COLO829 (cell line): ENCODE measurements at regions not wholly inside any gene's neighbourhood (a gene's known extent, or its start where the extent isn't known, plus 50 kb on each side); places are given as distances from the start of the nearest gene placed in this dataset.

Source experiments
- DNase-seq: peaks from one replicate; pipeline ENCODE4 v3.0.0; 2012; ENCODE audit warnings: low spot score

DNA sequence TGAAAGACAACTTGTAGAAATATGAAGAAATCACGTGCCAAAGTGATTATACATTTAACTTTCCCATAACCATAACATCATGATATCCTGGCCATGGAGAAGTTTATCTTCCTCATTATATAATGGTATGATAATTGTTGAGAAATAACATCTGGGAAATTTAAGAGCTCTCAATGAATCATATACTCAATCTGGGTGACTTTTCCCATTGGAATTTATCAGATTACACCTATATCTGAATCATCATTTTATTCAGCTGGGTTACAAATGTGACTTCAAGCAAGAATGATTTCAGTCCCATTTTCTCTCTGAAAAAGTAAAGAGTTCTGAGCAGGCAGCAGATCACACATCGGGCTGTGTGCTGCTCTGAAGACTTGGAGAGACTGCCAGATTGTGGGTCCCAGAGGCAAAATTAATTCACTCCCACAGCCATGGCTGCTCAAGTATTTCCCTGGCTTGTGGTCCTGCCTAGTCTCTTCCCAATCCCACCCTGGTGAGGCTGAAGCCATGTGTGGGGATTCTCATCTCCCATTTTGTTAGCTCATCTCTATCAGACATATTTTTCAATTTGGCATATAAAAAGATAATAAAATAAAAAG, 278.0 kb downstream of the MRPL39 start:
- no peak for DNase-seq

DNA sequence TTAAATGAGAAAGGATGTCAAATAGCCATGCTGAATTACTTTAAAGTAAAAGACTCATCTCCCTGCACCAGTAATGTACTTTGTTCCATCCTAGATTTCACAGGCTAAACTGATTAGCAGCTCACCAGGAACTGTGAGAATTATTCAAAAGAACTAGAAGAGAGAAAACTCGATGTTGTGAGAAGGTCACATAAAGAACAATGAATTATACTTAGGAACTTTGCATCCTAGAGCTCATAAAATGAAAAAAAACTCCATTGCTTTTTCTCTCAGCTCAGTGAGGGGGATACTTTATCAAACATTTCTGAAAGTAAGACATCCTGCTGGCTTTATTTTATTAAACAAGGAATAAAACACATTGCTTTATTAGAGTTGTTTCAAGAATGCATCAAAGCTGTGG, 278.5 kb downstream of the MRPL39 start:
- no peak for DNase-seq

DNA sequence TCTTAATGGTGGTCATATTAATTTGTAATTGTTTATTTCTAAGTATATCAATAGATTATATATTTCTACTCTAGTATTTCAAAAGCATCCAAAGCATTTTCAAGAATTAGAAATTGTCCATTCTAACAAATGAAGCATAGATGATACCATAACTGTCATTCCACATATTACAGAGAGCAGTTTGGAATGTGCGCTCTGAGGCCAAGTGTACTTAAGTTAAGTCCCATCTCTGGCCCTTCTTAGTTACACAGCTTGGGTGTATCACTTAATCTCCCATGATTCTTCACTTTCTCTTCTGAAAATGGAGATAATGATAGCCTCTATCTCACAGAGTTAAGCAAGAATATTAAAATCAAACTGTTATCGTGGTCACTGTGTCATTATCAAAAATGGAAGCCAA, 281.1 kb downstream of the MRPL39 start:
- no peak for DNase-seq

DNA sequence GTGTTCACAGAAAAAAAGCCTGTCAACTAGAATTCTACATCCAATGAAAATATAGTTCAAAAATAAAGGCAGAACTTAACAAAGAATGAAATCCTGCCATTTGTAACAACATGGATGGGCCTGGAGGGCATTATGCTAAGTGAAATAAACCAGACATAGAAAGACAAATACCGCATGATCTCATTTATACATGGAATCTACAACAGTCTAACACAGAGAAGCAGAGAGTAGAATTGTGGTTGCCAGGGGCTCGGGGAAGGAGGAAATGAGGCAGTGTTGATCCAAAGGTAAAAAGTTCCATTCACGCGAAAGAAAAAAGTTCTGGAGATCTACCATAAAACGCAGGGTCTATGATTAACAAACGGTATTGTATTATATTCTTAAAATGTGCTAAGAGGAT, 282.6 kb downstream of the MRPL39 start:
- no peak for DNase-seq

DNA sequence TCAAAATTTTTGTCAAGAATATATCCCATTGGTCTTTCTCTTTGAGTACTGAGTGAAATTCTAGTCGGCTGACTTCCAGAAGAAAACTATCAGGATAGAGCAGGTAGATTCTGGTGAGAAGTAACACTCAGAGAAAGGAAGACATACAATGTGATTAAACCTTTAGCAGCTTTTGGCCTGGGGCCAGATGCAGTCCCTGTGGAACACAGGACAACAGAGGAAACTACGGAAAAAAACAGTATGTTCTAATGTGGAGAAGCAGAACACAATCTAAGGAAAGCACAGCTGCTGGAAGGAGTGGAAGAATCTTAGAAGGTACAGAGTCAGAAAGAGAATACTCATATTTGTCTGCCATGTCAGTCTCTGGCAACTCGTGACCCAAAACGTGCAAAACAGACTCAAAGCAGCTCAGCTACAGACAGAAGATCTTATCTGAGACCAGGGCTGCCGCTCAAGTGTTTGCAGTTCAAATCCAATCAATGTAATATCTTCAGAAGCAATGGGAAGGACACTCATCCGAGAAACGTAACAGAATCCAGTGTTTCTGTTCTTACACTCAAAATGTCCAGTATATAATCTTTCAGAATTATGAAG, 283.8 kb downstream of the MRPL39 start:
- no peak for DNase-seq

DNA sequence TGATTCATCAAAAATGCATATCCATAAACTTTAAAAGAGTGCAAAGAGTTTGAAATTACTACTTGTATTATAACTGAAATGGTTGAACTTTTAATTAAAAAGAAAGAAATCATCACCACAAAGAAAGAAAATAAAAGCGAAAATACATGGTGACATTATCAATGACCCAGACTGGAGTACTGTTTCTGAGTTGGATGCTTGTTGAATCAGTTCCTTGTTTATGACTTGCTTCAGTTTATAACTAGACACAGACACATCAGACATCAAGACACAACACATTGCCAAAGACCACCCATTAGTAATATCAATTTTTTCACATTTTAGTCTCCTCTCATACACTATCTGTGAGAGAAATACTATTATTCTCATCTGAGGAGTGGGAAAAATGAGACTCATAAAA, 293.0 kb downstream of the MRPL39 start:
- DNase-seq: no peak

DNA sequence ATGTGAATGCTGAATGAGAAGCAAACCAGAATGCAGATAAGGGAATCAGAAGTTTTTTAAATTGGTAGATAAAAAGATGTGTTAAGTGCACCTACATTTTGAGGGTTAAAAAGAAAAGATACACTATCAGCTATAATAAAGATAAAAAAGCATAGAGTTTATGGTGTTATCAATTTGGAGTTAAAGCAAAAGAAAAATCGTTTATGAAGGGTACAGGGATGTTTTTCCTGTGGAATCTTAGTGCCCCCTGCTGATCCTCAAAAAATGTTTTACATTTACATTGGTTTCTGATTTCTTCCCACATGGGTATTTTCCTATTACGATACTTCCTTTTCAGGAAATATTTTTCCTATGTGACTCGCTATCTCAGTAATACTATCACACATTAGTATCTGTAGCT, 293.5 kb downstream of the MRPL39 start:
- DNase-seq: peak; percentile 15

DNA sequence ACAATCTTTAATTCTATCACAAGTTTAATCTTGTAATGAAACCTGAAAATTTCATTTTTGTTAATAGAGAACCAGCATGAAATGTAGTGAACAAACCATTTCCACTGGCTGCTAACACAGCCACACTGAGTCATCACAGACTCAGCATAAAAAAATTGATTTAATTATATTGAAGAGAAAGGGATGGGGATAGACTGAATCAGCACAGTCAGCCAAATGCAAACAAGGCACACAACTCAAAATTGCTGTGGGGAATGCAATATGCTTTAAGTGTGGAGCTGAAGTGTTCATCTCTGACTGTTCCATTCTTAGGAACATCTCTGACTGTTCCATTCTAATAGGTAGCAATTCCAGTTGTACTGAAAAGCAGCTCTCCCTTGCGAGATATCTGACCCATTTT, 299.8 kb downstream of the MRPL39 start:
- DNase-seq: no peak

DNA sequence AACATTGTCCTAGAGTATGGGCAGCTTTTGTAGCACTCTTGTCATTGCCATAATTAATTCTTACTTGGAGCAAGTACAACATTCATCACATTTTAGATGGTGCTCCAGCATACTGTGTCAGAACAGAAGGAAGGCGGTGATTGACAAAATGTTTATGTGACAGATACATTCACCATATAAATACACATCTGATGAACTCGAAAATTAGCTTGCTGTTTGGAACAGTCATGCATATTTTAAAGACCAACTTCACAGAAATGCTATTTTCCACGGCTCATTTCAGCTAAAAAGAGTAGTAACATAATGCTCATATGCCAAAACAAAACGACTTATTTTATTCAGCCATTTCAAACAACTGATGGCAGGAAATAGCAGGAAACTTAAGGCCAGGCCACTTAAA, 302.7 kb downstream of the MRPL39 start:
- no peak for DNase-seq

DNA sequence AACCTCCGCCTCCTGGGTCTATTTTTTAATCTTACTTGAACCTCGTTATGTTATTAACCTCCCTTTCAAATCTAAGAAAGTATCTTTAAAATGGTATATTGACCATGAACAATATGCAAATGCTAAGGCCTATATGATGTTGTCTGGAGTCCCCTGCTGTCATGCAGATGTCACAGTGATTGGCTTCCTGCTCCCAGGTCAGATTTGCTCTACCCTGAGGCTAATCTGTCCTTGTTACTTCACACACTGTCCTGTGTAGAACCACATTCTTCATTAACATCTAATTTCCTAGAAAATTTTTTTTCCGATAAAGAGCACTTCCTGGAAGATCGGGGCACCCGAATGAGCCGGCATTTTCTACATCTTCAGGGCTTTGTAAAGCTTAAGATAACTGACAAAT, 306.6 kb downstream of the MRPL39 start:
- no peak for DNase-seq

DNA sequence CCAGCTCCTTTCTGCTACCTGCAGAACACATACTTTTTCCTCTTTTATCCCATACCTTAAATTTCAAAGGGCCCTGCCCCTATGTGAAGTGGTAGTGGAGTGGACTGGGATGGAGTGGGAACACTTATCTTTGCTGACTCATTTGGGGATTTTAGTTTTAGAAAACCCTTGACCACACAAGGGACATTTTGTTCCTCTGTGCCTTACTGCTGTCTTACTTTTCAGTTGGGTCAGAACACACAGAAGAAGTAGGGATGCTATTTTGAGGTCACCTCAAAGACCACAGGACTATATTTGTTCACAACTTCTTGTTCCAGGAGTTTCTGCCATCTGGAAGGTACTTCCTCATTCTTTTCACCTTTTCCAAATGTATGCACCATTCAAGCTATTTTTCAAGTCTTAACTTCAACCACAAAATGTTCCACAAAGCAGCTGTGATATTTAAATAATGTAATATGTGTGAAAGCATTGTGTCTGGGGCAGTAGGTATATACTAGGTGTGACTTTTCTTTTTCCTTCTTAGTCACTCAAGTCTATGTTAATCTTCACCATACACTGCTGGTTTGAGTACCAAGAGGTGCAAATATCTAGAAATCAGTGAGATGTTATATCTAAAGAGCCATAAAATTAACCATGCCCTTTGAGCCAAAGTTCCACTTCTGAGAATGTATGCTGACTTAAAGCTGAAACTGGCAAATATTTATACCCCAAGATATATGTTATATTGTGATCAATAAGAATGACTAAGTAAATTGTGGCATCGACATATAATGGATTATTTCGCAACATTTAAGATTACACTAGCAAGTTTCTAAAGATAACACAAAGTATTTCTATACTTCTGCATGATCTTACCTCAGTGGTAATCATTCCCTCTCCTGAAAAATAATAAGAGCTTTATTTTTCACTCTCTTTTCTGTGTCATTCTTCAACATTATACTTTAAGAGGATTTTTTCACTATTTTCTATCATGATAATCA, 308.5 kb downstream of the MRPL39 start:
- no peak for DNase-seq

DNA sequence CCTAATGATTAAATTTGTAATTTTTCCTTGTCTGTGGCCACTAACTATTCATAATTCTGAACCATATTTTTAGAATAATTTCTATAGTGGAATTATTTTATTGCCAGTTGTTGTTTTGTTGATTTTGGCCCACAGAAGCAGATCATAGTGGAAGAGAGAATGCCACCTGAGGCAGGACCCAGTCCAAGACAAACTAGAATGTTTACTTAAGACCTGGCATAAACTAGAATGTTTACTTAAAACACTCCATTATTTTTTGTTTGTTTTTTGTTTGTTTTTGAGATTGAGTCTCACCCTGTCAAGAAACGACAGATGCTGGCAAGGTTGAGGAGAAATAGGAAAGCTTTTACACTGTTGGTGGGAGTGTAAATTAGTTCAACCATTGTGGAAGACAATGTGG, 310.2 kb downstream of the MRPL39 start:
- no peak for DNase-seq

DNA sequence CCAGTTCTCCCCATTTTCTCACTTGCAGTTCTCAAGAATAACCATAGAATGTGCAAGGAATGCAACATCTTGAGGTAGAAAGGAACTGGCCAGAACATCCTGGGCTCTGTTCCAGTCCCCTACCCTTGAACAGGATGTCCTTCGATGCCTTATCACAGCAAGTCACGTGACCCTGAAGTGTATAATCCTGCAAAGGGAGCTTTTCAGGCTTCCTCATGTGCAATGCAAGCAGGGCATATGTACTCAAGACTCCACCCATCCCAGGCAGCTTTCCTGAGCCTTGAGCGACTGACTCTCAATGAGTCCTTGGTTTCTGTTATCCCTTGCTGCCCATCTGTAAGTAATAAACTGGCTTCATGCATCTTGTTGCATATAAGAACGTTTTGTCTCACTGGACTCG, 311.0 kb downstream of the MRPL39 start:
- DNase-seq: no peak

DNA sequence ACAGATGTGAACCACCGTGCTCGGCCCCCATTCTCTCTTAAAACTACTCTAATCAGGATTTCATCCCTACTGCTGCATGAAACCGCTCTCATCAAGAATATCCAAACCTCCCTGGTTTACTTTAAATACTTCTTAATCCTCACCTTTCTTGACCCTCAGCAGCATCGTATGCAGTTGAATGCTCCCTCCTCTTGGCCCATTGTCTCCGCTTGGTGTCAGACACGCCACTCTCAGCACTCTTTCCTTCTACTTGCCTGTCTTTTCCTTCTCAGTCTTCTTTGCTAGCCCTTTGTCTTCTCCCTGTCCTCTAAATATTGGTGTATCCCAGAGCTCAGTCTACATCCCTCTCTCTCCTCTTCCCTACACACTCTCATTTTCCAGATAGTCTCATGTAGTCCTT, 314.9 kb downstream of the MRPL39 start:
- DNase-seq: no peak

DNA sequence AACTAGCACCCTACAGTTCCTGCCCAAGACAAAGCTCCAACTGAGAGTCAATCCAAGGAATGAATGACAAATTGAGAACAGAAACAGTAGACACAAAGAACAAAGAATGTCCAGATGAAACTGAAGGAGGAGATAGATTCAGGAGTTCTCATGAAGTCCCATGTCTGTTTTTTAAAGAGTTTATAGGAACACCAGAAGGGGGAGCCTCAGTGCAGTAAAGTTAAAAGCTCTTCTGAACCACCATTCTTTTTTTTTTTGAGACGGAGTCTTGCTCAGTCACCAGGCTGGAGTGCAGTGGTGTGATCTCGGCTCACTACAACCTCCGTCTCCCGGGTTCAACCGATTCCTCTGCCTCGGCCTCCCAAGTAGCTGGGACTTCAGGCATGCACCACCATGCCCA, 323.6 kb downstream of the MRPL39 start:
- peak; percentile 48 for DNase-seq

DNA sequence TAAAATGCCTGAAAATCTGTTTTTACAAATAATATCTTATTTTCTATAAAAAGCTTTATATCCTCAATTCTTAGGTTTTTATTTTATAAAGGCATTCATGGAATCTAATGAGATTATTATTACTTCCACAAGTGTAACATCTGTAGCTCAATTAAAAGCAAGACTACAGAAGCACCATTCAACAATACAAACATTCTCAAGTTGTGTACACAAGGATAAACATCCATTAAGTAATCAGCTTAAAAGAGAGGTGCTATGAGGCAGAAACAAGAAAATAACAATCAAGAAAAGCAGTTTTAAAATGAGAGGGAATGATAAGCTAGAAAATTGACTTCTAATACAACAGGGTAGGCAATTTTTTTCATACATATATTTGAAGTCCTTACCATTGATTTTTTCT, 326.1 kb downstream of the MRPL39 start:
- DNase-seq: no peak

DNA sequence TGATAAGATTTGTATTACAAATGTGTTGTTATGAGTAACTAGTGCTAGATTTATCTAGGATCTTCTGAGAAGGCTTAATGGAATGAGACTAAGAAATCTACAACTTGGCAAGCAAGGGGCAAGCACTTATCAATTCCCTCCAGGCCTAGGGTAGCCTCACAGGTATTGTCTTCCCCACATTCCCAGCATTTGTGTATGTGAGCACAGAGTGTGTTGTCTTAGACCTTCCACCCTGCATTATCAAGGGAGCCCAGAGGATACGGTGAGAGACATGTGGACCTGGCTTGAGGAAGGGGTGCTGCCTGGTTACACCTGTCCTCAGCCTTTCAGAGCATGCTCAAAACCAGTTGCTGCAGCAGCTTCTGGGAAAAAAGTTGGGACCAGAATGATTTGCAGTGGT, 327.2 kb downstream of the MRPL39 start:
- DNase-seq: no peak

DNA sequence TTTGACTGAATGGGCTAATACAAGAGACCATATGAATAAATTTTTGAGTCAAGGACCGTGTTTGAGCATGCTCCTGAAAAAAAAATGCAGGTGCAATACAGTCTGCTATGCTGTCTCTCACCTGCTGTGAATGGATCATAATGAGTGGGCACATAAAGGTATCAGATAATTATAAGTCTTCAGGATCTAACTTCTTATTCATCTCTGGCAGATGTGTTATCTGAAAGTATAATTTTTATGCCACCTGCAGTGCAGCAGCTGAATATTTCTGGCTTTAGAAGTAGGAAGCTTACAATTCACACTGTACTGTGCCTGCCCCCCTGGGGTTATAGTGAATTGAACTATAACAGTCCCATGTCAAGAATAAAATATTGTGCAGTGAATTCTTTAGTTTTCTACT, 333.3 kb downstream of the MRPL39 start:
- DNase-seq: no peak

DNA sequence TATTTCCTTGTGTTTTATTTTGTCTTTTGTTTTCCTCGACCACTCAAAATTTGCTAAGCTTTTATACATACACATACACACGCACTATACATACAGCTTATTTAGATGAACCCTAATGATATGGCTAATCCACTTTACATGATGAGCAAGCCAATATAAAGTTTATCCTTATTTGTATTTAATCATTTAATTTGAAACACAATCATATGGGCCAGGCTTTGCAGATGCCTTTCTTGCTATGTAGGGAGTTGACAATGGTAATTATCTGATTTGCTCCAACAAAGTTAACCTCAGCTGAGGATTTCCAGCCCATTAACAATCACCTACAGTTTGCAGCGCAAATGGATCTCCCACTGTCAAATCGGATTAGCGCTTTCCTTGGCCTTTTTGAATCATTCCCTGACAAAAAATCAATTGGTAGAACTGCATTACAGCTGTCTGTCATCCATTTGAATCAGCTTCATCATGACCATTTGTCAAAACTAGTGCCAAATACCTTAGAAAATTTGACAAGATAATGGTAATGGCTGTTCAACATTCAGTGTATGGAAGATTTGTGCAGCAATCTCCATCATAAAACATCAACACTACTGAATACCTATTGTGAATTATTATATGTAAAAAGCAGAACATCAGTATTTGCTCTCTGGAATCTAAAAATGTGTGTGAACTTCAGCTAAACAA, 352.6 kb downstream of the MRPL39 start:
- no peak for DNase-seq

DNA sequence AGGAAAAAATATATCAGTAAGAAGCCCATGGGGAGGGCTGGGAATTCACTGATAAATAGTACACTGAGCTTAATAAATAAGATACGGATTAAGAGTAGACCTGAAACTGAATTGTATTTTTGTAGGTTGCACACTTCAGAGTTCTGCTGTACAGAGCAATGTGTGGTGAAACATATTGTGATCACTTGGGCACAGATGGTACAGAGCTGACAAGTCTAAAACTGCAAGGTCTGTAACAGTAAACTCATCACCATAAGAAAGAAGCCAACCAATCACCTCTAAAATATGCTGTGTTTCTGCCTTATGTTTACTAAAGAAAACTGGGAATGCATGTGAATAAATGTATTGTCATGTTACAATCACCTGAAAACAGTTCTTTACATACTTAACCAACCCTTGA, 360.7 kb downstream of the MRPL39 start:
- DNase-seq: no peak

DNA sequence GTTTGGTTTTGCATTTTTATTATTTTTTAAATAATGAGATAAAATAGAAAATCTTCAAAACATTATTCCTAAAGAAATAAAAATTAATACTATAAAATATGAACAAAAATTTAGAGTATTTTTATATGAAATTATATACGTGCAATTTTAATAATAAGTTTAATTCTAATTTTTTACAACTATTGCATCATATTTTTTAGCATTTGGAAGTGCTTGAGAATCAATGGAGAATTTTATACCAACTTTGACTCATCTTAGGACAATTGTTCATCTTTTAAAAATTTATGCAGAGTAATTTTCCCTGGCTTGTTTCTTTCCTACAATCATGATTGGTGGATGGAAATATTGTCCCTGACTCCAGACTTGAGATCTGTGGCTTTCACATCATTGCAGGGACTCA, 362.5 kb downstream of the MRPL39 start:
- no peak for DNase-seq

DNA sequence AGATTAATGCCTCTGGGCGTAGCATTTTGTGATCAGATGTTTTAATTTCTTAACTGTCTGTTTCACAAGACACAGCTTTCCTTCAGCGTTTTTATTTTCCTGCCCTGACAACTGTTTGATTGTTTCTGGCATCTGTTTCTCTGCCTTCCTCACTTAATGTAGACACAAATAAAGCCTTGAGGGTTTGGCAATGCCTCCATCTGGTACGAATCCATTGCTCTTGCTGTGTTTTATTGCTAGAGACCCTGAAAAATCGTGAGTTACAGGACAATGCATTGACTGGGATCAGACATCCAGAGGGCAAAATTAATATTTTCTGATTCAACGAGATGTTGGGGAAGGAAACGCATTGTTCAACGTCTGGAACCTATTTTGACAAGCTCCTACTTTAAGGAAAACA, 363.5 kb downstream of the MRPL39 start:
- DNase-seq: no peak

DNA sequence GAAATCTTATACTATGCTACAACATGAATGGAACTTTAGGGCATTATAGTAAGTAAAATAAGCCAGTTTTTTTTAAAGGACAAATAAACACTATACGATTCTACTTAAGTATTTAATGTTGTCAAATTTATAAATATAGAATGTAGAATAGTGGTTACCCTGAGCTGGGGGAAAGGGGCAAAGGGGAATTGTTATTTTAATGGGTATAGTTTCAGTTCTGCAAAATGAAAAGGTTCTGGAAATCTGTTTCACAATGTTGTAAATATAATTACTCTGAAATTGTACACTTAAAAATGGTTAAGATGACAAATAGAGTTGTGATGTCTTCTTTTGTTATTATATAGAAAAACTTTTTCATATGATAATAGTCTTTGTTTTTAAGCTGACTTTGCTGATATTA, 366.3 kb downstream of the MRPL39 start:
- DNase-seq: no peak
